HG03521 (cell line): ENCODE measurements at regions not wholly inside any gene's neighbourhood (a gene's known extent, or its start where the extent isn't known, plus 50 kb on each side); places are given as distances from the start of the nearest gene placed in this dataset.

Source experiments
- ATAC-seq: cut with Tn5 transposase; IDR thresholded peaks from one replicate; pipeline ENCODE4 v1.9.1; 2021; ENCODE audit warnings: mild to moderate bottlenecking, moderate library complexity; ENCODE audit not compliant: unreplicated experiment

DNA sequence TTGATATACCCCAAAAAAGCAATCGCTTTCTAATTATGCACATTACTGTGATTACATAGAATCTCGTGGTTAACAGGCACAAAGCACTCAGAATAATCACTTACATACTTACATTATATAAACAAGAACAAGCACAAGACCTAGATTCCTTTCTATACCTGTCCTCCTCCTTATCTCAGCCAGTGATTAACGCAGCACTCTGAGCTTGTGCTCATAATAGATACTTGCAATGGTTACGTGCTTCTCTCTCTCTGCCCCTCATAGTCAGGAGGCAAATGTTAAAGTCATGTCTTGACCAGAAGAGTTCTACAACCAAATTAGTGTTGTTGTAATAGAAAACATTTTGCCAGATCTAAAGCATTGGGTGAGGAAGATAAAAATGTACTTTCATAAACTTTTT lies 342.2 kb upstream of the PKDCC start:
- no peak for ATAC-seq

DNA sequence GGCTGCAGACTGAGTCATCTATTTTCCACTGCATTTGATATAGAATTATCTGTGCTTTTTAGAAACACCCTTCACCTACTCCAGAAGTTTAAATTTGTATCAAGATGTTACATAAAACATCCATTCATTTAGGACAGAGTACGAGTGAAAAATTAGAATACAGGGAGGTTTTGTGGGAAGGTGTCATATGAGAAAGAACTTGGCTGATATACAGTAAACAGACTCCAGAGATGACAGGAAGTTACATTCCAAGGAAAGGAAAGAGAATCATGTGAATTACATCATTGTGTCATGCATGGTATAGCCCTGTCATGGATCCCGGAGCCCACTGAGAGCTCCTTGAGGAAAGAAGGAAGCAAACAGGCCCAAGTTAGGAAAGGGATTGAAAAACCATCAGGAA lies 341.5 kb upstream of the PKDCC start:
- ATAC-seq, result no peak

DNA sequence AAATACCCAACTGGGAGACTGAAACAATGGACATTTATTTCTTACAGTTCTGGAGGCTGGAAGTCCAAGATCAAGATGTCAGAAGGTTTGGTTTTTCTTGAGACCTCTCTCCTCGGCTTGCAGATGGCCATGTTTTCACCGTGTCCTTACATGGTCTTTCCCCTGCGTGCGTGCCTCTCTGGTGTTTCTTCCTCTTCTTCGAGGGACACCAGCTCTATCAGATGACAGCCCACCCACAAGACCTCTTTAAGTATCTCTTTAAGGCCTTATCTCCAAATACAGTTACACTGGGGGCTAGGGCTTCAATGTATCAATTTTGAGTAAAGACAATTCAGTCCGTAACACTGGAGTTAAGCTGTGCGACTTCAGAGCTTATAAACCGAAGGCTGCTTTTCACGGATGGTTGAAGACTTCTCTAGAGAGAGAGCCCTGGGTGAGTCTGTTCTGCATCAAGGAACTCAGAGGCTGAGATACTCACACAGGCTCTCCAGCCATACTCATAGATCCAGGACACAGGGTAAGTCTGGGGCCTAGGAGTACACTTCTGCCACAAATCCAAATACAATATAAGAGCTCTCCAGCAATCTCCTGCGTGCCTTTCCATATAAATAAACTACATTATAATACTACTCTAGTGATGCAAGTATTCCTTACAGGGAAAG lies 339.9 kb upstream of the PKDCC start:
- ATAC-seq, result no peak

DNA sequence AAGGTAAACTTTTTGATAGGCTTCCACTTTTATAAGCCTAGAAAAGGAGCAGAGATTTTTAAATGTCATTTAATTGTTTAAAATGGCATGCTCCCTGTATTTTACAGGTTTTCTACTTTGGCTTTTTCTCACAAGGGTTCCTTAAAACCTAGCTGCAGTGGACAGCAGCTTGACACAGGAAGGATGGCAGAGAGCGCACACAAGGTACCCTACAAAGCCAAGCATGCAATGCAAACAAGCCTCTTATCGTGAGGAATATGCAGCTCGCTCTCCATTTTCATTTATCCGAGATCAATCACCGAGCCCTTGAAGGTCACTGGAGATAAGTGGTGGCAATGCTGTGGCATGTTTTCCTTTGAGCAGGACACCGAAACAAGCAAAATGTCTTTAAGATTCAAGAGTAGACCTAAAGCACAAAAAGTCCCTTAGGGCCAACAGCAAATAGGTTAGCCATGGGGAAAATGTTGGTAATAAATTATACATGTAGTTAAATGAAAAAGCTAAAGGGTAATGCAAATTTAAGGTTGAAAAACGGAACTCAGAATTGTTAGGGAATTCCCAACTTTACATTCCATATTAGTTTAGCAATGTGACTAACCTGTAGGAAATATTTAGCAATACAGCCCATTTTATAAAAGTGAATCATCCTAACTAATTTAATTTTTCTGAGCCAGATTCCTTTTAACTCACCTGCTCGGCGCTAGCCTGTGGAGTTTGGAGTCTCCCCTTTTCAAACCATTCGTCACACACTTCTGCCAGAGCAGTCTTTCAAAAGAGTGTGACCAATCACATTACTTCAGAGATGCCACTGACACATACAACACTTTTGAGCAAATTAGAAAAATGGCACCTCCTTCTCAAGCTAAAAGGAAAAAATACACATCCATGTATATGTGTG lies 337.9 kb upstream of the PKDCC start:
- no peak for ATAC-seq

DNA sequence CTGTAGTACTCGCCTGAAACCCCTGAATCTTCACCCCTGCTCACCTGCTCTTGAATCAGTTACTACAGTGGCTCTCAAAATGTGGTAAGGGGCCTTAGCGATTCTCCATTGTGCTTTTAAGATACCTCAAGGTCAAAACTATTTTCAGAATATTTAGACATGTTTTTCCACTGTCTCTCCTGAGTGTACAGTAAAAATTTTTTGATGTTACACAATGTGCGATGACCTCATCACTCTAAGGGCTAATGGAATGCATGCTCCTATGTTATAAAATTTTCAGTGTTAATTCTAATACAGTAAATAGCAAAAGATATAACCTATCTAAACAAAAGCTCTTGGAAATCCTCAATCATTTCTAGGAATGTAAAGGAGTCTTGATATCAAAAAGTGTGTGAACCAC lies 336.9 kb upstream of the PKDCC start:
- ATAC-seq, result no peak

DNA sequence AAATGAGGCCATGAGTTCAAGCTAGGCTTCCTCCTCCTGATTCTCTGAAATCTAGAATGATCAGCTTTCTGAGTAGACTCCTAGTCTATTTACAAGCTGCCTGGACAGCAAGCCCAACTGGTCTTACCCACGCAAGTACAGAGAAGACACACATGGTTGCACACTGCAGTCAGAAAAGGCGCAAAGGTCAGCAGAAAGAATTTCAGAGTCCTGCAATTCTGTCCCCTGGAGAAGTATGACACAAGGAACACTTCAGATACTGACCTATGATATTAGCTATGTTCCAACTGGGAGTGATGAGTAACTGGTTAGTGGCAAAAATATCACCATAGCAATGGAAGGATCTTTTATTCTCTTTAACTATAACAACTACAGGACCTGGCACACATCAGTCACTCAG lies 336.1 kb upstream of the PKDCC start:
- ATAC-seq, result no peak

DNA sequence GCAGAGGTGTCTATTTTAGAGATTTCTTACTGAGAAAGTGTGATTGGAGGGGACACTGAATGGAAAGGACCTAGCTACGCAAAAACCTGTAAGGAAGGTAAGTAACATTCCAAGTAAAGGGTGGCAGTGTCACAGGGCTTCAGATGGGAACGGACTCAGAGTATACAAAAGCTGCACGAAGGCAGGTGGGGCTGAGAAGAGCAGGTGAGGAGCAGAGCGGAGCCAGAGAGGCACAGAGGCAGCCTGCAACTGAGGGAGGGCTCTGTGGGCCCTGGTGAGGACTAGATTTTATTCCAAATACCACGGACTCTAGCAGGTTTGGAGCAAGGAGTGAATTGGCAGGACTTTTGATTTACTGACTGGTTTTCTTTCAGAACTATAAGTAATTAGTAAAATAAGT lies 331.3 kb upstream of the PKDCC start:
- ATAC-seq, result no peak

DNA sequence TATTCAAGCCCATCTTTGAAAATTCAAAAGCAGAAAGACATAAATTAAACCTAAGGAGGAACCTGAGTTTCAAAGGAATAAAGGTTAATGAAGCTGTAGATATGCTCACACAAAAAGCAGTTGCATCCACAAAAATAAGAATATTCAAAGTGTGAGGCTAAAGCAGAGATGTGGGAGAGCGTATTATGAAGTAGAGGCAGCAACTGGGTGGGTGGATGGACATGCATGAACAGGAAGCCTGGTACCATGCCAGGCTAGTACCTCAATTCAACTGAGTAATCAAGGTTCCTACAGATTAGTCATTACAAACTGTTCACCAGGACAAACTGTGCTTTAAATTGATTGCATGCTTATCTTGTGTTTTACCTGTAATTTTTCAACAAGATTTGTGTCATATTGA lies 330.0 kb upstream of the PKDCC start:
- ATAC-seq, result no peak

DNA sequence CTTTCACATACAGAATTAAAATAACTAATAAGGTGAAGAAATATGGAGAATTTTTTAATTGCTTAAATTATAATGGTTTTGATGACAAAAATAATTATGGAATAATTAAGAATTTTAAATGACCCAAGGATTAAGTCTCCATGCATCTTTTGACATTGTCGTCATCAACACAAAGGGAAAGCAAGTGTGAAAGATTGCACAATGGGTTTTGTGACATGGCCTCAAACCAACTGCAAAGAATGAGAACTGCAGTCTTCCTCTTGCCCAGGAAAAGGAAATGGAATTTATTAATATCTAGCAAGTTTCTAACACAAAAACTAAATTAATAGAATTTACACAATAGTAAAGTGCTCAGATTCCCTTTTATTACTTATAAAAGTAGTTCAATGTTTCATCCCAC lies 329.1 kb upstream of the PKDCC start:
- ATAC-seq, result no peak

DNA sequence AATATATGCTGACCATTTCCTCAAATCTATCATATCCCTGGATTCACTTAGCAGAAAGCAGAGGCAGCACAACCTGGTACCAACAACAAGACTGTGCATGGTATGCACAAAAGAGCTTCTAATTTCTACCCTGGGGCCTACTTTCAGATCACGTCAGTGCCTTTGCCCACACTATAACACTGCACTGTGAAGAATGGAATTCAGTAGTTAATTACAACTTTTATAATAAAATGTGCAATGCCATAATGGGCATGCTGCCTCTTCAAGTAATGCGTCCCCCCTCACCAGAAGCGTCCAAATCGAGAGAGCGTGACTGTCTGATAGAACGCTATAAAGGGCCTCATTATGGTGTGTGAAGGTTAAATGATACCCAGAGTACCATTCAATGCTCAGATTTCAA lies 328.1 kb upstream of the PKDCC start:
- ATAC-seq, result no peak

DNA sequence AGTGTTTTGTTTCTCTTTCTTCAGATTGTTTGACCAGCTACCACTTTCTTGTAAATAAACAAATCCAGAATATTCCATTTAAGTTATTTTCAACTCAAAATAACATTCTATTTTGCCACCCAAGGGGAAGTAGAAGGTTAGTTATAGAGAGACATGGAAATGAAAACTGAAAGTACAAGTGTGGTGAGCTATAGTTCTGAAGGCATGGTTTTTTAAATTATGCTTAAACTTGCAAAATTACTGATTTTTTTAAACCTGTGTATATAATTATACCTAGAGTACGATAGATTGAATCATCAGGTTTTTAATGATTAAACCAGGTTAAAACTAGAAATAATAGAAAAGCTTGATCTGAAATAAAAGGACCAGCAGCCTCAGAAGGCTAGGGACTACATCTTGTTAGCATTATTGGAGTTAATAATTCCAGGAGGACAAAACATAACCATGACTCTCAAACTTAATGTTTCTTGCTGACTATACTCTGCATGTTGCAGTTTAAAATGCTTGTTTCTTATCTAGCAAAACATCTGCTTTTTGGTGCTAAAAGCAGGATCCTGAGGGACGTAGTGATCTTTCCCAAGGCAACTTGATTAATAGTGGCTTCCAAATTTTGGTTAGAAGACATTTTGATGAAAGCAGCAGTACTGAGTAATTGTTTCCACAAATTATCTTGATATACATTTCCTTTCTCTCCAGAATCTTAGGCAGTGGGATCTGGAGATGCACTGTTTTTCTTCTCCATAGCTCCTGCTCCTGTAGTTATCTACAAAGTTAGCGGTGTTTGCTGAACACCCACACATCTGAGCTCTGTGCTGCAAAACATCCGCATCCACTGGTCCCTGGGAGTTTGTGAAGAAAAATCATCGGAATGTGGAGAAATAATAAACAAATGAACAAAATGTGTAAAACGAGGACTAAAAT lies 327.2 kb upstream of the PKDCC start:
- ATAC-seq, result peak; percentile 39

DNA sequence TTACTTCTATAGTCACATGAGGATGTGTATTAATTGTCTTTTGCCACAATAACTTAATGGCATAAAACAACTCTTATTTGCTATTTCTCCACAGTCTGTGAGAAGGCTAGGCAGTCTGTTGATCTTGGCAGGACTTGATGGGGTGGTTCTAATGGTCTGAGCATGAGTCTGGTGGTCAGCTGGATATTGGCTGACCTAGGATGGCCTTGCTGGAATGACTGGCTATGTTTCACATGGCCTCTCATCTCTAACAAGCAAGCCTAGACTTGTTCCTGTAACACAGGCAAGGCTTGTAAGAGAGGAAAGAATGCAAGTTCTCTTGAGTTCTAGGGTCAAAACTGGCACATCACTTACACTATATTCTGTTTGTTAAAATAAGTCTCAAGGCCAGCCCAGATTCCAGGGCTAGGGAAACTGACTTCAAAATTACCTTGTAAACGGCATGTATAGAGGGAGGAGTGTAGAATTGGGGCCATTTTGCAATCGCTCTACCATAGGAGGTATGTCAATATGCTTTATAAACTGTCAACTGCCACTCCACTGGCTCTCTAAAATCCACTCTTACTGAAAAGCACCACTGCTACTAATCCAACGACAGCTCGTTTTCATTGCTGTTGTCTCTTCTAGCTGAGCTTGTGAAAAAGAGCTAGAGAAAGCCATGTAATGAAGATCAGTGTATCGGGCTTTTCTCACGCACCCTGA lies 325.0 kb upstream of the PKDCC start:
- no peak for ATAC-seq

DNA sequence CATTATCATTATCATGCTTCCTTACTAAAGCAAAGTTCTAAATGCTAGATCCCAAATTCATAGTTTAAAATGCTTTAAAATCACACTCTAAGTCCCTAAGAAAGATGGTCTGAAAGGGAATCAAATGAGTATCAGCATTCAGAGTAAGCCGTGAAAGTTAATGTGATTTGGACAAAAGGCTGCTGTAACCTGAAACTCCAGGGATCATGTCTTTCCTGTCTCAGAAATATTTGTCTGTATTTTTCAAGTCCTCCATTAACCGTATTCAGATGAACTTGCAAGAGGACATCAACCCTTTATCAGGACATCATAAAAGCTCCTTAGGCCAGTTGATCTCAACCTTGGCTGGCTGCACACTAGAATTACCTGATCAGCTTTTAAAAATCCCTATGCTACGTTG lies 324.3 kb upstream of the PKDCC start:
- ATAC-seq, result no peak

DNA sequence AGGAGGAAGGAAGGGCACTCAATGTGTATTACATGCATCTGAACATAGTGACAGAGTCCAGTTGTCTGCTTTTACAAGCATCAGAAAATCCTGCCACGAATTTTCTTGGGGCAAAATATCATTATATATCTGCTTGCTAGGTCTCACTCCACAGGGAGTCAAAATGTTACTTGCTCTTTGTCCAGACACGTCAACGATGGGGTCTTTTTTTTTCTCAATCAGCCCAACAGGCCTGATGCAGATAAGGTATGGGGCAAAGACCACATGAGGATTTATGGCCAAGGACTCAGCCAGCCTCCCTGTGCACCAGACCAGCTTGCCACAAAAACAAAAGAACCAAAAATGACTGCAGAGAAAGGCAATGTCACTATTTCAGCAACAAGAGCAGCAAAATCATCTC lies 323.4 kb upstream of the PKDCC start:
- ATAC-seq, result no peak

DNA sequence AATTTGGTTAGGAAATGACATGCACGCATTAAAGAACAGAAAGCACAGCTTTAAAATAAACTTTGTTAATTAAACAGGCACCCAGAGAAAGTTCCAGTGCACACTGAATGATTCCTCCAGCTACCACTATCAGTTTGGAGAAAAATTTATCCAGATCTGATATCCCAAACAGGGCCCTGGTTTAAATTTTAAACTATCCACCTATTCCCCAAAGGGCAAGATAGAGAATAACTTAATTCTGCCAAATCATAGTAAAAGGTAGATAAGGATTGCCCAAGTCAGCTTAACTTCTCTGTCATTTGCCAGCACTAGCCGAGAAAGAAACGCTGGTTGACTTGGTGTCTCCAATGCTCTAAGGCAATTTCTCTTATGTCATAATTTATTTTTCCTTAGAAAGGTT lies 321.9 kb upstream of the PKDCC start:
- no peak for ATAC-seq

DNA sequence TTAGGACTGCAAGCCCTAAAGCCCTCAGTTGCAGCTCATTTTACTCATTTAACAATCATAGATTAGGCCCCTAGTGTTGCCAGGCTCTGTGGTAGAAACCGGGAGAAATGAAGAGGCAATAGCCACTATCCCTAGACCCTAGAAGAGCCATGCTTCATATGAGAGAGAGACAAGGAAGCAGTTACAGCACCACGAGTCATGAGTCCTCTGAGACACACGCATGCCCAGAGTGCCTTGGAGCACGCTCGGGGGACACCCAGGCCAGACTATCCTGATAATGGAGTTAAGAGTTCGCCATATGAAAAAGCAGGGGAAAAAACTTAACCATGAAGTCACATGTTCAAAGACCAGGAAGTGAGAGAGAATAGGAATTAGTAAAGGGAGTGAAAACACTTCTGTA lies 321.5 kb upstream of the PKDCC start:
- ATAC-seq, result no peak

DNA sequence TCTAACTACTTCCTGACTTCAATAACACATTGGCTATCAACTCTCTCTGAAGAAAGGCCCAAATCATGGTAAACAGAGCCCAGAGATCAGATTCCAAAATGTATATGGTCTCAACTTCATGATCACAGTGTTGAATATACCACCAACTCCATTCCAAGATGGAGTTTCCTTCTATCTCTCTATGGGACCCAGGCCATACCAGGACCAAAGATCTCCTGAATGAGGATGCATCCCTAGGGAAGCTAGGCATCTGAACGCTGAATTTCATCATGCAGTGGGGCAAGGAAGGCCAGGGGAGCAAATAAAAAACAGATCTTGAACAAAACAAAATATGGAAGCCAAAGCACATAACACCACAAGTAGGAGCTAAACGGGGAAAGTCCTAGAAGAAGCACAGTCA lies 320.7 kb upstream of the PKDCC start:
- ATAC-seq, result no peak

DNA sequence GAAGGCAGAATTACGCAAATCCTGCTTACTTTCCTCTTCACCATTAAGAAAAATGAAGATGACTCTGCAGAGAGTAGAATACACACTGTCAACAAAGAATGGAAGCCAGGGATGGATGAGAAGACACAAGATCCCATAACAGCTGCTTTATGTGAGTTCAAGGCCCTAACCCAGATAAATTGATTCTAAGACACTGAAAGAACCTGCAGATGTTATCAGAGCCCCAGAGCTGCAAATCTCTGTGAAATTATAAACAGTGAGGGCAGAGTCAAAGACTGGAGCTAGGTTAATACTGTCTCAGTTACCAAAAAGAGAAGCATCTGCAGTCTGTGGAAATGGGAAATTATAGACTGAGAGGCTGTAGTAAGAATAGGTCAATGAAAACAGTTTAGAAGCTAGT lies 320.1 kb upstream of the PKDCC start:
- ATAC-seq, result no peak

DNA sequence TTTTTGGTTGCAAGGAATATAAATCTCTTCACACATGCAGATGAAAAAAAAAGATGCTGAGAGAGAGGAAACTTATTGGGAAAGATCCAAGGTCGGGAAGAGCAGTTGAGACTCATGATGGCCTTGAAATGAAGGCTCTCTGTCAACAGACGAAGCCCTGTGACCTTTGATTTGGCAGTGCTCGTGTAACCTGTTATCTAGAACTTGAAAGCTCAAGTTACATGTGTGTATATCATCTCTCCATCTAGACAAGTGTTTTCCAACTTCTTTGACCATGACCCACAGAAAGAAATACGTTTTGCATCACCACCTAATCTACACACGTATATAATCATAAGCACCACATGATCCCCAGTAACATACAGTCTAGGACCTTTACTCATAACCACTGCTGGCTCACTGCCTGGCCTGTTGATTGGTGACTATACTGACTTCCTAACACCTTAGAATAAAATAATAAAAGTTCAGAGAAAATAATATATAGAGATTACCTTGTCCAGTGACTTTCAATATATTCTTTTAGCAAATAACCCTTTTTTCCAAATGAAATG lies 319.0 kb upstream of the PKDCC start:
- ATAC-seq, result no peak

DNA sequence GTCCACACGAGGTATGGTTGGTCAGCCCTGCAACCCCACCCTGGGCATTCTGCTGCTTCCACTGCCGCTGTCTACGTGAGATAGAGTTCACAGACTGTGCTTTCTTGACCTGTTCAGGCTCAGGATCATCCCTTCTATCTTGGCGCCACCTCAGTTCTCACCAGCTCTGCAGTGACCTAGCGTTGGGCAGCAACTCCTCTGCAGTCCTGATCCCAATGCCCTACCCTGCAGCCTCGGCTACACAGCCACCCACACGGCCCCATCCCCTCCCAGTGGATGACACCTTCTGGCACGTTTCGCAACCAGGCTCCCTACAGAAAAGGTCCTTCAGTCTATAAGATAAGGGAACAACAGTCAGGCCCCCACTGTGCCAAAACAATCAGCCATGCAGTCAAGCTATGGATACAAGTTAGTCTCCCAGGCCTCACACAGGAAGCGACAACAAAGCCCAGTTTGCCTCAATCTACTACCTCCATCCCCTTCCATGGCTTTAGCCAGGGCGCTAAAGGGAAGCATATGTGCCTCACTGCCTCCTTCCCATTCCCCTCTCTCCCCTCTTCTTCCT lies 317.9 kb upstream of the PKDCC start:
- no peak for ATAC-seq
